ENCODE measurements at regions not wholly inside any gene's neighbourhood (a gene's known extent, or its start where the extent isn't known, plus 50 kb on each side); places are given as distances from the start of the nearest gene placed in this dataset.

DNA sequence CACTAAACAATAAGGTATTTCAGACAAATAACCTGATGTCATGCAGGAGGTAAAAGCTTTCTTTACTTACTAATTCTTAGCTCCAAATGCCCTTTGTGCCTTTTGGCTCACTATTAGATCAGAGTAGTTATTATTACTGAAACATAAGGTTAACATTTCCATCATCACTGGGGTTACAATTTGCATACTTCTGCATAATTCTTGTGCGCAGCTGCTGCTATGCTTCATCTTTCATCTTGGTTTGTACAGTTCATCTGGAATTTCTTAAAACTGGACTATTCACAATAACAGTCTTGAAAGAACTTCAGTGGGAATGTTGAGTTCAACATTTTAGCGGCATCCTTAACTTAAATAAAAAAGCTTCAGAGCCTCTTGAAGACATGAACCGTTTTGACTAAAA lies 383.2 kb upstream of the ADAMTS9 start:
- no peak overlapping the region for H3K4me3 ChIP-seq (ENCODE audit: low read depth, low read length)
- TF ChIP-seq, protein P1, sequence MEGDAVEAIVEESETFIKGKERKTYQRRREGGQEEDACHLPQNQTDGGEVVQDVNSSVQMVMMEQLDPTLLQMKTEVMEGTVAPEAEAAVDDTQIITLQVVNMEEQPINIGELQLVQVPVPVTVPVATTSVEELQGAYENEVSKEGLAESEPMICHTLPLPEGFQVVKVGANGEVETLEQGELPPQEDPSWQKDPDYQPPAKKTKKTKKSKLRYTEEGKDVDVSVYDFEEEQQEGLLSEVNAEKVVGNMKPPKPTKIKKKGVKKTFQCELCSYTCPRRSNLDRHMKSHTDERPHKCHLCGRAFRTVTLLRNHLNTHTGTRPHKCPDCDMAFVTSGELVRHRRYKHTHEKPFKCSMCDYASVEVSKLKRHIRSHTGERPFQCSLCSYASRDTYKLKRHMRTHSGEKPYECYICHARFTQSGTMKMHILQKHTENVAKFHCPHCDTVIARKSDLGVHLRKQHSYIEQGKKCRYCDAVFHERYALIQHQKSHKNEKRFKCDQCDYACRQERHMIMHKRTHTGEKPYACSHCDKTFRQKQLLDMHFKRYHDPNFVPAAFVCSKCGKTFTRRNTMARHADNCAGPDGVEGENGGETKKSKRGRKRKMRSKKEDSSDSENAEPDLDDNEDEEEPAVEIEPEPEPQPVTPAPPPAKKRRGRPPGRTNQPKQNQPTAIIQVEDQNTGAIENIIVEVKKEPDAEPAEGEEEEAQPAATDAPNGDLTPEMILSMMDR (IDR thresholded peaks at IDR 0.05; ENCODE audit: insufficient read depth, low read depth, low read length, missing control alignments): no peak
- DNase-seq (ENCODE audit: low read depth): no peak

DNA sequence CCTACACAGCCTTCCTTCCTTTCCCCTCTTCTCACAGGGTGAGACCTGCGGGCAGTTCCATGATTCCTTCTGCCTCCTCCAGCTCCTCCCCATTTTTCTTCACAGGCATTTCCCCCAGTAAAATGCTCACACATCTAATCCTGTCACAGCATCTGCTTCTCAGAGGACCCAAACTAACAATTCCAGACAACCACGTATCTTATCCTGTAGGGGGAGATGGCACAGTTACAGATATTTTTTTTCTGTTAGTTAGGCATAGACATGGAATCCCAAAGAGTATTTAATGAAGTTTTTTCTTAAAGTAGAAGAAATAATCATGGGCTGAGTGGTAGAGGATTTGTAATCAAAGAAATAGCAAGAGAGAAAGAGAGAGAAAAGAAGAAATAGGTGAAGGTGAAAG lies 373.1 kb upstream of the ADAMTS9 start:
- H3K4me3 ChIP-seq (ENCODE audit: low read depth, low read length): no peak overlapping the region
- TF ChIP-seq, protein P1 (IDR thresholded peaks at IDR 0.05; ENCODE audit: insufficient read depth, low read depth, low read length, missing control alignments): no peak
- no peak for DNase-seq (ENCODE audit: low read depth)

DNA sequence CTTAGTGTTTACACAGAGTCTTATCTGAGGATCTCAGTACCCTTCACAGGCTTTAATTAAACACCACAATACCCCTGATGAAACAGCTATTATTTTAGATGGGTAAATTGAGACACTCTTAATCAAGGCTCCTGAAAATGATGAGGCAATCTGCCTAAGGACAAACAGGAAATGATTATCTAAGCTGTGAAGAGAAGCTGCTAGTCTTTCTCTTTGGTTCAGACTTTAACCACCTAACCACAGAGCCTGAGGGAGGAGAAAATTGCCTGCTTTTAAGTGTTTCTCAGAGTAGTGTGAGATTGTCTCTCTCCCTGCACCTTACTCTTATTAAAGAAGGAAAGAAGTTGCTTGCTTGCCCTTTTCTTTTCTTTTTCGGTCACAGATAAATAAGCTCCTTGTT lies 364.3 kb upstream of the ADAMTS9 start:
- H3K4me3 ChIP-seq (ENCODE audit: low read depth, low read length): no peak overlapping the region
- DNase-seq (ENCODE audit: low read depth): no peak
- TF ChIP-seq, protein P1 (IDR thresholded peaks at IDR 0.05; ENCODE audit: insufficient read depth, low read depth, low read length, missing control alignments): no peak

DNA sequence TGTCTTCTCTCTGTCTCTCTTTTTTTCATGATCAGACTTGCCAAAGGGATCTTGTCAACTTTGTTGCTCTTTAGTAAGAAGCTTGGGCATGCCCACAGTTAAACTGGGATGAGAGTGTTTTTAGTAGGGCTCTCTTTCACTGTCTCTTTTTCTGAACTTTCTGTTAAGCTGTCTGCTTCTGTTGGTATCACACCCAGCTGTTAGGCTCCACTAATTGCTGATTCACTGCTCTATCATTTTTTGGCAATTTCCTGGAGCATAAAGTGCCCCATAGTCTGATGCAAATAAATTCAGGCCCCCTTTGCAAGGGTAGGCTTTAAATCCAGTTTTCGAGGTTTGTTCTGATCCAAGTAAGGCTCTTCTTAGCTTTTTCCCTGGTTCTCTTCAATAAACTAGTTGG lies 360.4 kb upstream of the ADAMTS9 start:
- H3K4me3 ChIP-seq (ENCODE audit: low read depth, low read length): no peak overlapping the region
- no peak for DNase-seq (ENCODE audit: low read depth)
- TF ChIP-seq, protein P1 (IDR thresholded peaks at IDR 0.05; ENCODE audit: insufficient read depth, low read depth, low read length, missing control alignments): no peak

- no peak for DNase-seq (ENCODE audit: low read depth)
- H3K4me3 ChIP-seq (ENCODE audit: low read depth, low read length): no peak overlapping the region
- TF ChIP-seq, protein P1 (IDR thresholded peaks at IDR 0.05; ENCODE audit: insufficient read depth, low read depth, low read length, missing control alignments): no peak
Observed at GRCh38 chr3:65045138-65045537, 357.3 kb upstream of the ADAMTS9 start.

DNA sequence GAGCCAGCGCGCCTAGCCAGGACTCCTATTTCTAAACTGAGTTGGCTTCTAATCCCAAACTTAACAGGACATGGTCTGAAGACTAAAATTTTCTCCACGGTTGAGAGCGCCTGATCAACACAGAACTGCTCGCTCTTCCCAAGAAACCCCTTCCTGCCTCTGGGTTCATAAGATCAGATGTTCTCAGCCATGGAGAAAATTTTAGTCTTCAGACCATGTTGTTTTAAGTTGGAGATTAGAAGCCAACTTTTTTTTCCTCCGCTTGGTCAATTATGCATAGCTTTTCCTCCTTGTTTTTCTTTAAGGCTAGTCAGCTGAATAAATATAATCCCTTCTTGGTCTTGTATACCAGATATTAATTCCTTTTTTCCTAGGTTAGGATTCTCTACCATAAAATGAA lies 356.6 kb upstream of the ADAMTS9 start:
- TF ChIP-seq, protein P1 (IDR thresholded peaks at IDR 0.05; ENCODE audit: insufficient read depth, low read depth, low read length, missing control alignments): no peak
- DNase-seq (ENCODE audit: low read depth): no peak
- H3K4me3 ChIP-seq (ENCODE audit: low read depth, low read length): no peak overlapping the region

GRCh38 chr3:65042675-65043074 lies 354.9 kb upstream of the ADAMTS9 start:
- TF ChIP-seq, protein P1 (IDR thresholded peaks at IDR 0.05; ENCODE audit: insufficient read depth, low read depth, low read length, missing control alignments): no peak
- no peak for DNase-seq (ENCODE audit: low read depth)
- H3K4me3 ChIP-seq (ENCODE audit: low read depth, low read length): no peak overlapping the region

Data from GM12865 (cell line).